SHP77 treated with DMSO at 0.1 percent for 48 hours (cell line): ENCODE measurements at regions not wholly inside any gene's neighbourhood (a gene's known extent, or its start where the extent isn't known, plus 50 kb on each side); places are given as distances from the start of the nearest gene placed in this dataset.
"Not testable (repeated sequence)": the region's sequence is repeated elsewhere in the genome, so short reads cannot be mapped to it uniquely, and the experiment has no call there.

ENCODE experiments used
- DNase-seq: peaks from one replicate; lab custom pipeline; 2025; lab: John Stamatoyannopoulos, UW

DNA sequence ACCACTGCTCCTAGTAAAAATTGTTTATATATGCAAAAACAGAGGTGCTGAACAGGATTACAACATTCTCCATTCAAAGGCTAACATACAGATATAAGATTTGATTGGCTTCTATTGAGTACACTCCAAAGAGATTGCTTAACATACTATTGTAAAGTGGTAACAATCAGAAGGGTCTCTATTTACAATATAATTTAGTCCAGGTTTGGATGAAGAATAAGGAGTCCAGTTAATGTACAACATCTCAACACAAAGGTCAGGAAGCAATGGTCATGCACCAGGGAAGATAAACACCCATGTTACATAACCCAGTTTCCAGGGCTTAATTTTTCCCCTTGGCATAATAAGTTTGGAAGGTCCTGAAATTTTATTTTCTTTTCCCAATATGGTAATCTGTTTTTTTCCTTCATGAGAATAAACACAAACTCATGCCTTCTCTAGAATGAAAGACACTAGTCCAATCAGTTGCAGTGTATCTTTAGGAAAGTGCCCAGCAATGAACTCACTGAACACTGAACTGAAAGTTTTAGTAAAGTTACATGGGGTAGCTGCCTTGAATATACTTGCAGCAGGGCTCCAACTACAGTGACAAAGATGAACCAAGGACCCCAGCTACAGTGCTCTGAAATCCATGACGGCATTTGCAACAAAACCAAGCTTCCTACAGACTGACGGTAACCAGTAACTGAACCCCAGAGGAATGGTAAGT is 255.3 kb upstream of the GJE1 start:
- no peak for DNase-seq

DNA sequence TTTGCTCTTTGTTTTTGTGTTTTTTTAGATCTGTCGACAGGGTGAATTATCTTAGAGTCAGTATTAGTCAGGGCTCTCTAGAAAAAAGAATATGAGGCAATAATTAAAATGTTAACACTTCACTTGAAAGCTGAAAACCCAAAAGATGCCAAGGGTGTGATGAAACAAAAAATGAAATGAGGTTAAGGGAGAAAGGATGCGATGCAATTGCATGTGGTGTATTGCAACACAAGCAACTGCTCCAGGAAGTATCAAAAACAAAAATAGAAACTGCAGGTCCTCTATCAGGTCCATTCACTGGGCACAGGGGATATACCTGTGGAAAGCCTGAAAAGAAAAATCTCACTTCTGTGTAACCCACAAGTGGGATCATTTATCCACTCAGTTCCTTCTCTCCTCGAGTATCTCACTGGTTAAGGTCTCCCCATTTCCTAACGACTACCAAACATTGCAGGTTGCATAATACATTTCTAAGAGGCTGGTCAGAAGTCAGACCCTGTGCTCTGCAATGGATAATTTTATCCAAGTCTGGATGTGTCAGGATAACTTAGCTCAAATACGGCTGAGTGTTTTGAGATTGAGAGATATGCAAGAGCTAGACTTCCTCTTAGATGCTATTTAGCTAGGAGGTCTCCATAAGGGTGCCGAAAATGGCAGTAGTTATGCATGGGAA is 257.7 kb upstream of the GJE1 start:
- no peak for DNase-seq

DNA sequence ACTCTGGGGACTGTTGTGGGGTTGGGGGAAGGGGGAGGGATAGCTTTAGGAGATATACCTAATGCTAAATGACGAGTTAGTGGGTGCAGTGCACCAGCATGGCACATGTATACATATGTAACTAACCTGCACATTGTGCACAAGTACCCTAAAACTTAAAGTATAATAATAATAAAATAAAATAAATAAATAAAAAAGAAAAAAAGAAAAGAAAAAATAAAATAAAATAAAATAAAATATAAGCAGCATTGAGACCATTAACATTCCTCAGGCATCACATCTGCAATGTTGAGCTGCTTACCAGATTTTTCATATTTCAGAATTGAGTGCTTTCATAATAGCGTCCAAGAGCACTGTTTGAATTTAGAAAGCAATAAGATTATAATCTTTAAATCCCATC is 263.2 kb upstream of the GJE1 start:
- DNase-seq: not testable (repeated sequence)

DNA sequence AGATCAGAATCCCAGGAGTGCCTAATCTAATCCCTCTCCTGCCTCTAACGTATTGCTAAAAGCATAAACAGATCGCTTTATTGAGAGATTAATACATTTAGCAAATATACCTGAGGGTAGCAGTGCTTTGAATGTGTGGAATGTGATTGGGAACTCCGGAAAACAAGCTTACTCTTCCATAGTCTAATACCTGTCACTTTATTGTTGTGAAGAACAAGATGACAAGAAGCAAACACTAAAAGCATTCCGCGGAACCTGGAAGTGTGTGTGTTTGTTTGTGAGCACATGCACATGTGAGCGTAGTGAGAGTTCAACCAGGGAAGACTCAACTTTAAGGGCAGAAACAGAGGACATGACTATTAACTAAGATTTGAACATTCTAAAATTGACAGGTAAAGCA is 265.0 kb upstream of the GJE1 start:
- DNase-seq: no peak

DNA sequence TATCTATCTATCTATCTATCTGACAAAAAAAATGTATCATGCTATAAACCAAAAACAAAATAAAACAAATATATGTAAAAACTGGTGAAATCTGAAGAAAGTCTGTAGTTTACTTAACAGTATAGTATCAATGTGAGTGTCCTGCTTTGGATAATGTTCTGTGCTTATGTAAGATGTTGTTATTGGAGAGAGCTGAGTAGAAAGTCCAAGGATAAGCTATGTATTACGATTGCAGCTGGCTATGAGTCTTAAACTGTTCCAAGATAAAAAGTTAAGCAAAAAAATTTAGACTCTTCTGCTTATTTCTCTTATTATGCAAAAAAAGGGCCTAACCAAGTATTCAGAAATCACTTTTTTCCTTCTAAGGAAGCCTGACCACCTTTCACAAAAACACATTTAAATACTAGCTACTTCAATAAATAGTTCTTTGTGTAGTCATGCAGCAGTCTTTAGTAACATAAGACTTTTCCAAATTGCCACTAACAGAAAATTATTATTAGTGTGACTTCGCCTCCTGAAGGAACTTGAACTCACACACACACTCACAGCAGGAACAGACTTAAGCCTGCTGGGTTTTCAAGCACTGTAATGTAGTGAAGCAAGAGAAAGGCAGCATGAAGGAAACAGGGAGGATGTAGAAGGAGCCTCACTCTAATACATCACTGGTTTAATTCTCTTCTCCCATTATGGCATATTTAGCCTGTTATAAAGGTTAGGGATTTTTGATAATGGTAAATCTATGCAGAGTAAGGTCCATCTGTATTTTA is 265.8 kb upstream of the GJE1 start:
- DNase-seq: no peak

DNA sequence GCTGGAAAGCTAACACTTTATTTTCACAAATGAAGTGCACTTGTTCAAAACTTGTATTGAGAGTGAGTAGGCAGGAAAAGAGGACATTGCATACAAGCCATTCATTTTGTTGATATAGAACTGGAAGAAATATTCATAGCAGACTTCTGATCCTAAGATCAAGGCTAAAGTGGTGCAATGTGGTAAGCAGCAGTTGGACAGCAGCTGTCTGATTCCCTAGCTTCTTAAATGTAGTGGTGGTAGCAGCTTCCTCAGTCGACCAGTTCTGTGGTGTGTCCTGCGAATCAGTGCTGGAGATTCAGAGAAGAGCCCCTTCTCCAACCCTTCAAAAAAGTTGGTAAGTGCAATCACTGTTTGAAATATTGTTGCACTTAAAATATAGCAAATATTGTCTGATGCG is 281.7 kb upstream of the GJE1 start:
- no peak for DNase-seq

DNA sequence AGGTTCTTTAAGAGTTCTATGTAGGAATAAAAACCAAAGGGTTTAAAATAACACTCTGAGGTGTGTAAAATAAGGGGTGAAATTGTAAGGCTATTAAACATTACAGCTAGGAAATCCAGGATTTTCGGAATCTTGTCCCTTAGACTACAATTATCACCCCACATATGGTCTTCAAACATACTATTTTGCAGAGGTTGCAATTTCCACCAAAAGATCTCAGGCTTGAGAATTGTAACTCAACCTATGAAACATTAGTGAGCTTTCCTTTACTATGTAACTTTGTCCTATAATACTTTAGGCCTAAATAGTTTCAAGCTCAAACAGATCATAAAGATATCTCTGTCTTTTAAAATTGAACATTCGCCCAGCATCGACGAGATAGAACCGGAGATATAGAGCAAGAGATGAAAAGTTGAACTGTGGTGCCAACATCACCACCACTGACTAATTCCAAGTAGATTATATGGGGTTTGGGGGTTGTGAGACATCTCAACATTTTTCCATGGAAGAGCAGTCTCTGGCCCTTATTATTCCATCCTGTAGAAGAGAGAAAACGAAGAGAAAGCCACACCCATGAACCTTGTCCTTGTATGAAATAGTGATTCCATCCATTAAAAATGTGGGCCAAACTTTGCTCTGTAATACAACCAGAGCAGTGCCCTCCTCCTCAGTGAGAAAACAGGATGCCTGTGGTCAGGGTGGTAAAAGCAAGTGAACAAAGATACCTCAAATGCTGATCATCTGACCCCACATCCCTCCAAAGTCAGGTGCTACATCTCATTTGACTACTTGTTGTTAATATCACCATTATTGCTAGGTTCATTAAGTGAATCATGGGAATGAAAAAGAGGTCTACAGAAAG is 284.5 kb upstream of the GJE1 start:
- DNase-seq: no peak

DNA sequence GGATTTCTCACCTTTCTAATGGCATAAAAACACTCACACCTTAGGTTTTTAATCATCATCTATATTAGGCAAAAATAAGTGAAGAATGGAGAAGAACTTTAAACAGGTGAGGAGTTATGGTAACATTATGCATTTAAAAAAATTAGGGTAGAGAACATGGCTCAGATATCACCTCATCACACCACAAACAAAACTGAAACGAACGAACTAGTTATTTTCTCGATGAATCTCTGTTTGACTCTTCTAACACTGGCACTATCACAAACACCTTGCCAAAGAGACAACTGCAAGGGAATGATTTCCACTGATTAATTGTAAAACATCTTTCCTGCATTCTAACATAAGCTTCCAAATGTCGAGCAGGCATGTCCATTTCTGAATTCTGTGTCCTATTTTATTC is 286.1 kb upstream of the GJE1 start:
- no peak for DNase-seq

DNA sequence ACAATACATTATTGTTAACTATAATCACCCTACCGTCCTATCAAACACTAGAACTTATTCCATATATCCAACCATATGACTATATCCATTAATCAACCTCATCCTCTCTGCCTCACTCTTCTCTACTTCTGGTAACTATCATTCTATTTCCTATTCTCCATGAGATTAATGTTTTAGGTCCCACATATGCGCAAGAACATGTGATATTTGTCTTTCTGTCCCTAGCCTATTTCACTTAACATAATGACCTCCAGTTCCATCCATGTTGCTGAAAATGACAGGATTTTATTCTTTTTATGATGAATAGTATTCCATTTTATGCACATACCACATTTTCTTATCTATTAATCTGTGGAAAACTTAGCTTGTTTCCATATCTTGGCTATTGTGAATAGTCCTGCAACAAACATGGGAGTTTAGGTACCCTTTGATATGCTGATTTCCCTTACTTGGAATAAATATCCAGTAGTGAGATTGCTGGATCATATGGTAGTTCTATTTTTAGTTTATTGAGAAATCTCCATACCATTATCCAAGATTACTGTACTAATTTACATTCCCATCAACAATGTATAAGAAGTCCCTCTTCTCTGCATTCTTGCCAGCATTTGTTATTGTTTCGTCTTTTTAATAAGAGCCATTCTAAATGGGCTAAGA is 289.4 kb upstream of the GJE1 start:
- no peak for DNase-seq

DNA sequence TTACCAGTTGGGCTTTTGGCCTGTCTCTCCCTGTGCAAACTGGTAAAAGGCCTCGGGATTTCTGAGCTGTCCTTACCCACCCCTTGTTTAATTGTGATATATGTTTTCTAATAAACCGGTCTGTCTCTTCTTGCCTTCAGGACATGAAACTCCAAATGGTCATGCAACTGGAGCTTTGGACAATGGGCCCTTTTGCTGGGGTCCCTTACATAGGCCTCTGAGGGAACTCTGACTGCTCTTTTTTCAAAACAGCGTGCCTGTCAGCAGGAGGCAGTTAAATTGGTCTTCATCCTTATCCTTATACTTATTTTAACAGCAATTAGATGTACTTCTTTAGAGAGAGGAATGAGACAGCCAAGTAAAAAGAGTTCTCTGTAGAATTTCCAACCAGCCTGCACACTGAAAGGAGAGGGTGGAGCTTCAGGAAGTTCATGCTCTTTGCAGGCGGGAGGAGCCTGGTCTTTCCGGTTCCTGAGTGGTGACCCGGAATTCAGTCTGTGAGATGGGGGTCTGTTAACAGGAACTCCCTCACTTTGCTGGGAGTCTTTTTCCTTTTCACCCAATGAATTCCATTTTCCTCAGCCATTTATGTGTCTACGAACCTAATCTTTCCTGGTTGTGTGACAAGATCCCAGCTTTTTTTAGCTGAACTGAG is 299.6 kb upstream of the GJE1 start:
- DNase-seq: no peak

DNA sequence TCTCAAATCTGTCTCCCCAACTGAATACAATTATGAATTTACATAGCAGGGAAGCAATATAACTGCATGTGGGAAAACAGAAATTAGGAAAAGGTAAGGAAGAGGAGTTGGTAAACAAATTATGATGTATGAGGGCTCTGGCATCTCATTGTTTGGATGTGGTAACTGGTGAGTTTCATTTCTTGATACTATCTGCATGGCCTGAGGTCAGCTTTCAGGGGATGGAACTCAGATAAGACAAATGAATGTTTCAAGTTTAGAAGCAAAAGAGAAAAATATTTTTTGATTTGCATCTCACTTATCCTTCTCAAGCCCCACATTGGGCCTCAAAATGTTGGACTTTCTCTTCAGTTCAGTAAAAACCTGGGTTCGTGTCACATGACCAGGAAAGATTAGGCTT is 302.2 kb upstream of the GJE1 start:
- DNase-seq: no peak

DNA sequence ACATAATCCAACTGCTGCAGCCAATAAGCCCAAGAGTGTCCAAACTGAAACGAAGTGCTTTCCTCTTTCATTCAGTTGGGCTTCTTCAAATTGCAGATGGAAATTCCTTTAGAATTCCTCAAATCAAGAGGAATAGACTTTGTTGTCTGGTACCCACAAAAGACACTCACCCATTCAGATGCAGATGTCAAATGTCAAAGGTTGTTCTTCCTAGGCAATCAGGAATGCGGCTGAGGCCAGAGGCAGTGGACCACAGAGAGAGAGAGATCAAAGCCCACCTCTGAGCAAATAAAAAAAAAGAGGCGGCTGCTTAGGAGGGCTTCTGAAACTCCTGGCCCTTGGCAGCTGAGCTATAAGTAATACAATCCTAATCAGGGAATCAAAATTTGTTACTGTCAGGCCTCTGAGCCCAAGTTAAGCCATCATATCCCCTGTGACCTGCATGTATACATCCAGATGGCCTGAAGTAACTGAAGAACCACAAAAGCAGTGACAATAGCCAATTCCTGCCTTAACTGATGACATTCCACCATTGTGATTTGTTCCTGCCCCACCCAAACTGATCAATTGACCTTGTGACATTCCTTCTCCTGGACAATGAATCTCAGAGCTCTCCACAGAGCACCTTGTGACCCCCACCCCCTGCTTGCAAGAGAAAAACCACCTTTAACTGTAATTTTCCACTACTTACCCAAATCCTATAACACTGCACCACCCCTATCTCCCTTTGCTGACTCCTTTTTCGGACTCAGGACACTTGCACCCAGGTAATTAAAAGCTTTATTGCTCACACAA is 303.0 kb upstream of the GJE1 start:
- no peak for DNase-seq

DNA sequence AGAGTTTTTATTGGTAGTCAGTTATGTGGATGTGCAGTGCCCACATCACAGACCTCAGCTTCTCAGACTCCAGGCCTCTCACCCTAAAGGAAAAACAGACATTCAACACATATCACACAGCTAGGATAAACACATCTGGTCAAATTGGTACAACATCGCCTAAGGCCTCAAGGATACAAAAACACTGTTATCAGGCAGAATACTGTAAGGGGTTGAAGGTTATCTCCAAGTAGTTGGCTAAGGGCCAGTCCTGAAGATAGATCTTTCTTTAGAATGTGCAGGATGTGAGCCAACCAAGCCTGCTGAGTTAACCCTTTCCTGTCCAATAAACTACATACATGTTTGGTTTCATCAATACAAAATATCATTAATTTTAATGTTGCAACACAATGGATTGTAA is 308.4 kb upstream of the GJE1 start:
- no peak for DNase-seq

DNA sequence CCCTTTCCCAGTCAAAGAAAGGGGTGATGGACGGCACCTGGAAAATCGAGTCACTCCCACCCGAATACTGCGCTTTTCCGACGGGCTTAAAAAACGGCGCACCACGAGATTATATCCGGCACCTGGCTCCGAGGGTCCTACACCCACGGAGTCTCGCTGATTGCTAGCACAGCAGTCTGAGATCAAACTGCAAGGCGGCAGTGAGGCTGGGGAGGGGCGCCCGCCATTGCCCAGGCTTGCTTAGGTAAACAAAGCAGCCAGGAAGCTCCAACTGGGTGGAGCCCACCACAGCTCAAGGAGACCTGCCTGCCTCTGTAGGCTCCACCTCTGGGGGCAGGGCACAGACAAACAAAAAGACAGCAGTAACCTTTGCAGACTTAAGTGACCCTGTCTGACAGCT is 317.7 kb upstream of the GJE1 start:
- not testable (repeated sequence) for DNase-seq

DNA sequence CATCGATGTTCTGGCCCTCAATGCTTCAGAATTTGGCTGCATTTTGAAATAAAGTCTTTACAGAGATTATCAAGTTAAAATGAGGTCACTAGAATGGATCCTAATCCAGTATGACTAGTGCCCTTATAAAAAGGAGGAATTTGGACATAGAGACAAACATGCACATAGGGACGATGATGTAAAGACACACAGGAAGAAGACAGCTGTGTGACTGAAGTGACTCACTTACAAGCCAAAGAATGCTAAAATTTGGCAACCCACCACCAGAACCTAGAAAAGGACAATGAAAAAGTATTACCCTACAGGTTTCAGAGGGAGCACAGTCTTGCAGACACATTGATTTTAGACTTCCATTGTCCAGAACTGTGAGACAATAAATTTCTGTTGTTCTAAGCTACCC is 322.8 kb upstream of the GJE1 start:
- DNase-seq: no peak

DNA sequence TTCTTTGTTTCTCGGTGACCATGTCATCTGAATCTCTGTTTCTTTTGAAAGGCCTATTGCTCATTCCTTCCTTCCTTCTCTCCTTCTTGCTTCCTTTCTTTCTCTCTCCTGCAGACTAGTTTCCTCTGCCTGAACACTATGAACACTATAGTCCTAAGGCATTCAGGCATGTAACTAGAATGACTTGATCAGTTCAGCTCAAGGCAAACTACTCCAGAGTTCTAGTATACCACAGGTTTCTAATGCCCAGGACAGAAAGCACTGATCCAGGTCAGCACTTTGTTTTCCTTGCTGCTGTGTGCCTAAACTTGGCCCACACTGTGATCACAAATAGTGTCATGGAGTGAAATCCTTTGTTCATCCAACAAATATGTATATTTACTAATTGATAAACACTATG is 324.1 kb upstream of the GJE1 start:
- DNase-seq: no peak

DNA sequence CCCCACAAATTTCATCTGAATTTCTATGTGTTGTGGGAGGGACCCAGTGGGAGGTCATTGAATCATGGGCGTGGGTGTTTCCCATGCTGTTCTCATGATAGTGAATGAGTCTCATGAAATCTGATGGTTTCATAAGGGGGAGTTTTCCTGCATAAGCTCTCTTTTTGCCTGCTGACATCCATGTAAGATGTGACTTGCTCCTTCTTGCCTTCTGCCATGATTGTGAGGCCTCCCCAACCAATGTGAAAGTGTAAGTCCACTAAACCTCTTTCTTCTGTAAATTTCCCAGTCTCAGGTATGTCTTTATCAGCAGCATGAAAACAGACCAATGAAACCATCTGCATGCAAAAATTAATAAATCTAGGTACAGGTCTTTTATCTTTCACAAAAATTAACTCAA is 331.8 kb upstream of the GJE1 start:
- DNase-seq: not testable (repeated sequence)

DNA sequence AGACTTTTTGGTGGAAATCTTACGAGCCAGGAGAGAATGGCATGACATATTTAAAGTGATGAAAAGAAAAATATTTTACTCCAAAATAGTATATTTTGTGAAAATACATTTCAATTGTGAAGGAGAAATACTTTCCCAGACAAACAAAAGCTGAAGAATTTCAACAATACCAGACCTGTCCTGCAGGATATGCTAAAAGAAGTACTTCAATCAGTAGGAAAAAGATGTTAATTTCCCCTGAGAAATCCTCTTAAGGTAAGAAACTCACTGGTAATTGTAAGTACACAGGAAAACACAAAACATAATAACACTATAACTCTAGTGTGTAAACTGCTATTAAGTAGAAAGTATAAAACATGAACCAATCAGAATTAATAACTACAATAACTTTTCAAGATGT is 341.8 kb upstream of the GJE1 start:
- DNase-seq: no peak

DNA sequence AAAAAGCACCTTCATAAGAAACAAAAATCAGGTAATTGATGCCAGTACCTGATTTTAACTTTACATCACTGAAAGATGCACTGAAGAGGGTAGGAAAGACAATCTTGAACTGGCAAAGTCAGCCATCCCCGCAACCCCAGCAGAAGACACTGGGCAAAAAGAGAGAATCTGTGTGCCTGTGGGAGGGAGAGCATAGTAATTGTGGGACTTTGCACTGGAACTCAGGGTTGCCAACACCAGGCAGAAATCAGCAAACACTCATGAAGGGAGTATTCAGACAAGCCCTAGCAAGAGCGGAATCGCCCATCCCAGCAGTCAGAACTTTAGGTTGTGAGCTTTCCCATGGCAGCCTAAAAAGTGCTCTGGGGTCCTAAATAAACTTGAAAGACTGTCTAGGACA is 344.6 kb upstream of the GJE1 start:
- no peak for DNase-seq

DNA sequence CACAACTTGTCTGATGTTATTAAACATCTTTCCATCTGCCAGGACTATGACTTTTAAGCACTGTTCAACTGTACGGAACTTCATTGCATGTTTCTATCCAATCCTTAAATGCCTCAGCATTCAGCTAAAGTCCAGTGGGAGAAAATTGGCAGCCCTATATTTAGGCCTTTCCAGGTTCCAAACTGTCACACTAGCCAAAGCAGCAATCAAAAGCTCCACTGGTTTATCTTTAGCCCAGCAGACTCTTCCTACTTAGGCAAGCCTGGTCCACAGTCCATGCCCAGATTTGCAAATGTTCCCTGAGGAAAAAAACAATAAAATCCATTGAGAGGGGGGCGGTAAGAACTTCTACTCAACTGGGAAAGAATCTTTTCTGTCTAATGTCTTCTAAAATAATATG is 349.1 kb upstream of the GJE1 start:
- DNase-seq: no peak
